ENCODE measurements at regions not wholly inside any gene's neighbourhood (a gene's known extent, or its start where the extent isn't known, plus 50 kb on each side); places are given as distances from the start of the nearest gene placed in this dataset.

DNA sequence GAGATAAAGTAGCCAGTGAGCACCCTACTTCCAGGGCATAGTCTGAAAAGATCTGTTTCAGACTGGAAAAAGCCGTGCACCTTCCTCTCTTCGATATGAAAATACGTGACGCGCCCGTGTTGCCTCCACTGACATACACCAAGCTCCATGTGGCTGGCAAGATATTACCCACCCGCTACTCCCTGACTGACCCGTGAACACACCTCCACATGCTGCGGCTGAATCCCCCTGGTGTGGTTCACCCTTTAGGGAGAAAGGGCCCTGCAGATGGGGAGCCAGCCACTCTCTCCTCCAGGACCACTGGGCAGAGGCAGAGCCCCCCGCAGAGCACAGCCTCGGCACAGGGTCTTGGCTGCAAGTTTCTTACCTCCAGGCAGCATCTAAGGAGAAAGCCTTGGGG is 245.0 kb downstream of the BRD1 start:
- no peak for TF ChIP-seq EZH2 (IDR thresholded peaks at IDR 0.05)
- no peak for TF ChIP-seq FOSL1 (IDR thresholded peaks at IDR 0.05; ENCODE audit: low read depth)
- TF ChIP-seq CEBPB (IDR thresholded peaks at IDR 0.05; ENCODE audit: low read depth), result no peak
- TF ChIP-seq EGR1 (IDR thresholded peaks at IDR 0.05; ENCODE audit: low read depth), result no peak
- TF ChIP-seq, protein P1, sequence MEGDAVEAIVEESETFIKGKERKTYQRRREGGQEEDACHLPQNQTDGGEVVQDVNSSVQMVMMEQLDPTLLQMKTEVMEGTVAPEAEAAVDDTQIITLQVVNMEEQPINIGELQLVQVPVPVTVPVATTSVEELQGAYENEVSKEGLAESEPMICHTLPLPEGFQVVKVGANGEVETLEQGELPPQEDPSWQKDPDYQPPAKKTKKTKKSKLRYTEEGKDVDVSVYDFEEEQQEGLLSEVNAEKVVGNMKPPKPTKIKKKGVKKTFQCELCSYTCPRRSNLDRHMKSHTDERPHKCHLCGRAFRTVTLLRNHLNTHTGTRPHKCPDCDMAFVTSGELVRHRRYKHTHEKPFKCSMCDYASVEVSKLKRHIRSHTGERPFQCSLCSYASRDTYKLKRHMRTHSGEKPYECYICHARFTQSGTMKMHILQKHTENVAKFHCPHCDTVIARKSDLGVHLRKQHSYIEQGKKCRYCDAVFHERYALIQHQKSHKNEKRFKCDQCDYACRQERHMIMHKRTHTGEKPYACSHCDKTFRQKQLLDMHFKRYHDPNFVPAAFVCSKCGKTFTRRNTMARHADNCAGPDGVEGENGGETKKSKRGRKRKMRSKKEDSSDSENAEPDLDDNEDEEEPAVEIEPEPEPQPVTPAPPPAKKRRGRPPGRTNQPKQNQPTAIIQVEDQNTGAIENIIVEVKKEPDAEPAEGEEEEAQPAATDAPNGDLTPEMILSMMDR (IDR thresholded peaks at IDR 0.05 in 2 of 3, conservative IDR thresholded peaks at IDR 0.05 in 1 of 3; ENCODE audit: borderline replicate concordance in 1 of 3, insufficient read depth in 1 of 3, low read depth in 2 of 3, low read length in 2 of 3), result no peak
- TF ChIP-seq SP1 (IDR thresholded peaks at IDR 0.05; ENCODE audit: low read depth), result no peak
- TF ChIP-seq RAD21 (IDR thresholded peaks at IDR 0.05; ENCODE audit: low read depth), result no peak
- TF ChIP-seq, protein P2, sequence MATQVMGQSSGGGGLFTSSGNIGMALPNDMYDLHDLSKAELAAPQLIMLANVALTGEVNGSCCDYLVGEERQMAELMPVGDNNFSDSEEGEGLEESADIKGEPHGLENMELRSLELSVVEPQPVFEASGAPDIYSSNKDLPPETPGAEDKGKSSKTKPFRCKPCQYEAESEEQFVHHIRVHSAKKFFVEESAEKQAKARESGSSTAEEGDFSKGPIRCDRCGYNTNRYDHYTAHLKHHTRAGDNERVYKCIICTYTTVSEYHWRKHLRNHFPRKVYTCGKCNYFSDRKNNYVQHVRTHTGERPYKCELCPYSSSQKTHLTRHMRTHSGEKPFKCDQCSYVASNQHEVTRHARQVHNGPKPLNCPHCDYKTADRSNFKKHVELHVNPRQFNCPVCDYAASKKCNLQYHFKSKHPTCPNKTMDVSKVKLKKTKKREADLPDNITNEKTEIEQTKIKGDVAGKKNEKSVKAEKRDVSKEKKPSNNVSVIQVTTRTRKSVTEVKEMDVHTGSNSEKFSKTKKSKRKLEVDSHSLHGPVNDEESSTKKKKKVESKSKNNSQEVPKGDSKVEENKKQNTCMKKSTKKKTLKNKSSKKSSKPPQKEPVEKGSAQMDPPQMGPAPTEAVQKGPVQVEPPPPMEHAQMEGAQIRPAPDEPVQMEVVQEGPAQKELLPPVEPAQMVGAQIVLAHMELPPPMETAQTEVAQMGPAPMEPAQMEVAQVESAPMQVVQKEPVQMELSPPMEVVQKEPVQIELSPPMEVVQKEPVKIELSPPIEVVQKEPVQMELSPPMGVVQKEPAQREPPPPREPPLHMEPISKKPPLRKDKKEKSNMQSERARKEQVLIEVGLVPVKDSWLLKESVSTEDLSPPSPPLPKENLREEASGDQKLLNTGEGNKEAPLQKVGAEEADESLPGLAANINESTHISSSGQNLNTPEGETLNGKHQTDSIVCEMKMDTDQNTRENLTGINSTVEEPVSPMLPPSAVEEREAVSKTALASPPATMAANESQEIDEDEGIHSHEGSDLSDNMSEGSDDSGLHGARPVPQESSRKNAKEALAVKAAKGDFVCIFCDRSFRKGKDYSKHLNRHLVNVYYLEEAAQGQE (IDR thresholded peaks at IDR 0.05; ENCODE audit: low read depth), result no peak
- TF ChIP-seq POLR2A (IDR thresholded peaks at IDR 0.05; ENCODE audit: borderline replicate concordance, extremely low read depth, insufficient read depth, insufficient read length), result no peak
- no peak for TF ChIP-seq SRF (IDR thresholded peaks at IDR 0.05; ENCODE audit: low read depth)
